ENCODE measurements at regions not wholly inside any gene's neighbourhood (a gene's known extent, or its start where the extent isn't known, plus 50 kb on each side); places are given as distances from the start of the nearest gene placed in this dataset.

- H3K27ac Mint-ChIP-seq (ENCODE audit: unreplicated experiment) = no peak overlapping the region
- peak; percentile 34 for TF ChIP-seq CTCF (IDR thresholded peaks at IDR 0.05)
- H3K9me3 Mint-ChIP-seq (ENCODE audit: unreplicated experiment) = no peaks in the 10 kb centered on the region
- DNase-seq (ENCODE audit: extremely low spot score, unreplicated experiment) = no peak
- no peak overlapping the region for H3K4me3 Mint-ChIP-seq (ENCODE audit: unreplicated experiment)
- no peaks in the 10 kb centered on the region for H3K27me3 Mint-ChIP-seq (ENCODE audit: unreplicated experiment)
- no peaks in the 10 kb centered on the region for H3K4me1 Mint-ChIP-seq (ENCODE audit: unreplicated experiment)
- no peaks in the 10 kb centered on the region for H3K36me3 Mint-ChIP-seq (ENCODE audit: unreplicated experiment)
Measured at GRCh38 chr13:85896516-85897450, 97.6 kb upstream of the SLITRK6 start.

GRCh38 chr13:85887406-85887805, 88.2 kb upstream of the SLITRK6 start:
- H3K27ac Mint-ChIP-seq (ENCODE audit: unreplicated experiment) = no peak overlapping the region
- TF ChIP-seq CTCF (IDR thresholded peaks at IDR 0.05) = no peak
- no peaks in the 10 kb centered on the region for H3K4me1 Mint-ChIP-seq (ENCODE audit: unreplicated experiment)
- no peaks in the 10 kb centered on the region for H3K36me3 Mint-ChIP-seq (ENCODE audit: unreplicated experiment)
- peaks cover 5% of the 10 kb centered on the region for H3K27me3 Mint-ChIP-seq (ENCODE audit: unreplicated experiment)
- H3K9me3 Mint-ChIP-seq (ENCODE audit: unreplicated experiment) = no peaks in the 10 kb centered on the region
- no peak overlapping the region for H3K4me3 Mint-ChIP-seq (ENCODE audit: unreplicated experiment)
- no peak for DNase-seq (ENCODE audit: extremely low spot score, unreplicated experiment)

- Mint-ChIP-seq H3K27ac (ENCODE audit: unreplicated experiment) (no peak overlapping the region), H3K9me3 (ENCODE audit: unreplicated experiment) (no peaks in the 10 kb centered on the region), H3K36me3 (ENCODE audit: unreplicated experiment) (no peaks in the 10 kb centered on the region), H3K4me1 (ENCODE audit: unreplicated experiment) (no peaks in the 10 kb centered on the region), H3K4me3 (ENCODE audit: unreplicated experiment) (no peak overlapping the region), H3K27me3 (ENCODE audit: unreplicated experiment) (peaks cover 16% of the 10 kb centered on the region)
- DNase-seq (ENCODE audit: extremely low spot score, unreplicated experiment) = no peak
- peak; percentile 25 for TF ChIP-seq CTCF (IDR thresholded peaks at IDR 0.05)
Measured at GRCh38 chr13:85879014-85879413, 79.8 kb upstream of the SLITRK6 start.

GRCh38 chr13:85864963-85865530, 65.8 kb upstream of the SLITRK6 start:
- H3K27me3 Mint-ChIP-seq (ENCODE audit: unreplicated experiment) = peaks cover 6% of the 10 kb centered on the region
- DNase-seq (ENCODE audit: extremely low spot score, unreplicated experiment) = no peak
- H3K4me3 Mint-ChIP-seq (ENCODE audit: unreplicated experiment) = no peak overlapping the region
- TF ChIP-seq CTCF (IDR thresholded peaks at IDR 0.05) = peak; percentile 54
- no peaks in the 10 kb centered on the region for H3K4me1 Mint-ChIP-seq (ENCODE audit: unreplicated experiment)
- no peaks in the 10 kb centered on the region for H3K9me3 Mint-ChIP-seq (ENCODE audit: unreplicated experiment)
- H3K27ac Mint-ChIP-seq (ENCODE audit: unreplicated experiment) = no peak overlapping the region
- no peaks in the 10 kb centered on the region for H3K36me3 Mint-ChIP-seq (ENCODE audit: unreplicated experiment)

Data from osteocyte (in vitro differentiated cells).